Body of pancreas (tissue), 4 donors: ENCODE measurements at regions not wholly inside any gene's neighbourhood (a gene's known extent, or its start where the extent isn't known, plus 50 kb on each side); places are given as distances from the start of the nearest gene placed in this dataset.
A peak's percentile ranks its signal among the peaks of the same experiment; 100 is the strongest.

Experiments used
- ATAC-seq: fragments of 150-250 bp; one replicate; pipeline ENCODE4 v1.9.1; 2016
- DNase-seq, 4 donors: peaks; one replicate each; pipeline ENCODE4 v3.0.0-alpha.2; 2019
- H3K27ac ChIP-seq, 4 donors: fragments of 200-600 bp; sonication (generic); 1 replicate in 3 of 4; 2 replicates in 1 of 4; pipeline versions ENCODE4 v1.5.1 to v1.6.1; 2016 to 2019; ENCODE audit warnings: mild to moderate bottlenecking in 1 of 4, mixed read lengths in 1 of 4, moderate library complexity in 1 of 4
- H3K27me3 ChIP-seq, 2 donors: fragments of 200-600 bp; sonication (generic); one replicate each; pipeline ENCODE4 v1.6.0; 2016; ENCODE audit warnings: mild to moderate bottlenecking in 1 of 2
- H3K36me3 ChIP-seq, 2 donors: fragments of 200-600 bp; sonication (generic); replicated peaks in 1 of 2; 2 replicates each; pipeline ENCODE4 v1.5.1; 2016; ENCODE audit warnings: low read depth in 2 of 2; ENCODE audit not compliant: insufficient read depth in 1 of 2
- H3K4me1 ChIP-seq: fragments of 200-600 bp; sonication (generic); one replicate; pipeline ENCODE4 v1.6.0; 2016
- H3K4me3 ChIP-seq, 2 donors: fragments of 200-600 bp; sonication (generic); 1 replicate in 1 of 2; 2 replicates in 1 of 2; pipeline ENCODE4 v1.5.1; 2016 to 2019
- H3K9me3 ChIP-seq, 3 donors: fragments of 200-600 bp; sonication (generic); 1 replicate in 2 of 3; 2 replicates in 1 of 3; pipeline ENCODE4 v1.5.1; 2016
- CTCF ChIP-seq, 7 experiments: fragments of 450-650 bp in 4 of 7; fragments of 200-600 bp in 3 of 7; sonication (generic) in 3 of 7; IDR thresholded peaks; one replicate each; pipeline ENCODE4 v1.5.1; 2016 to 2019; ENCODE audit warnings: antibody characterized with exemption in 7 of 7
- POLR2A ChIP-seq, 3 donors: fragments of 450-650 bp; IDR thresholded peaks; one replicate each; pipeline ENCODE4 v1.6.1; 2016; ENCODE audit warnings: antibody characterized with exemption in 3 of 3, mild to moderate bottlenecking in 2 of 3
- WGBS, 2 donors: methylation state at CpG; one replicate each; pipeline ENCODE4 v1.1.5; 2017; 5-methylcytosine and 5-hydroxymethylcytosine counted together
- intact Hi-C: fragments of 100-400 bp; cut with DNase I; formaldehyde crosslinking; loops from one replicate; pipeline ENCODE4 v1.15.1; 2023

GRCh38 chr2:37764739-37765138, 93.3 kb upstream of the CDC42EP3 start:
- no peak for DNase-seq
- 25 to 68% methylated on average over 1 to 2 of the region's 2 CpGs for WGBS, 2 donors

GRCh38 chr2:37766106-37766505, 94.7 kb upstream of the CDC42EP3 start:
- intact Hi-C loops: no loop called here
- no peaks in the 10 kb centered on the region for H3K36me3 ChIP-seq
- DNase-seq (no peak), ATAC-seq (no peak)
- peaks cover 6% of the 10 kb centered on the region for H3K4me1 ChIP-seq
- TF ChIP-seq POLR2A (IDR thresholded peaks at IDR 0.05) (no peak), CTCF (IDR thresholded peaks at IDR 0.05) (no peak)
- no peak overlapping the region for H3K27ac ChIP-seq
- H3K27me3 ChIP-seq: no peaks in the 10 kb centered on the region
- WGBS, 2 donors: 32 to 39% methylated on average over 3 of the region's 3 CpGs
- H3K4me3 ChIP-seq: no peak overlapping the region
- H3K9me3 ChIP-seq: no peaks in the 10 kb centered on the region

More at GRCh38 chr2:37764739-37765138, 93.3 kb upstream of the CDC42EP3 start:
- intact Hi-C loops: no loop called here
- ATAC-seq: no peak
- Histone ChIP-seq H3K4me3 (no peak overlapping the region), H3K9me3 (no peaks in the 10 kb centered on the region), H3K27me3 (no peaks in the 10 kb centered on the region), H3K27ac (no peak overlapping the region), H3K4me1 (peaks cover 6% of the 10 kb centered on the region), H3K36me3 (no peaks in the 10 kb centered on the region)
- no peak for TF ChIP-seq CTCF (IDR thresholded peaks at IDR 0.05)
- no peak for TF ChIP-seq POLR2A (IDR thresholded peaks at IDR 0.05)

- no peak overlapping the region for H3K27ac ChIP-seq
- ATAC-seq: no peak
- intact Hi-C loops: no loop called here
Measured at GRCh38 chr2:37767046-37767445, 95.6 kb upstream of the CDC42EP3 start.

GRCh38 chr2:37767959-37768925, 96.8 kb upstream of the CDC42EP3 start:
- DNase-seq: peak in 3 of 4 donors; percentile 10 to 44 (median 43)
- peak; percentile 79 for ATAC-seq
- Histone ChIP-seq H3K36me3 (no peaks in the 10 kb centered on the region), H3K4me3 (no peak overlapping the region), H3K27me3 (no peaks in the 10 kb centered on the region), H3K4me1 (peaks cover 6% of the 10 kb centered on the region), H3K27ac (peak overlapping the region in 3 of 4 donors; percentile 42 to 53 (median 46)), H3K9me3 (no peaks in the 10 kb centered on the region)
- WGBS, 2 donors: 33 to 44% methylated on average over 6 of the region's 6 CpGs
- TF ChIP-seq POLR2A (IDR thresholded peaks at IDR 0.05) (no peak), CTCF (IDR thresholded peaks at IDR 0.05) (no peak)
- intact Hi-C loops: no loop called here

More at GRCh38 chr2:37767046-37767445, 95.6 kb upstream of the CDC42EP3 start:
- Histone ChIP-seq H3K9me3 (no peaks in the 10 kb centered on the region), H3K4me1 (peaks cover 6% of the 10 kb centered on the region), H3K4me3 (no peak overlapping the region), H3K36me3 (no peaks in the 10 kb centered on the region), H3K27me3 (no peaks in the 10 kb centered on the region)
- no peak for TF ChIP-seq POLR2A (IDR thresholded peaks at IDR 0.05)
- no peak for TF ChIP-seq CTCF (IDR thresholded peaks at IDR 0.05)
- DNase-seq: no peak
